HFF-Myc (cell line): ENCODE measurements at regions not wholly inside any gene's neighbourhood (a gene's known extent, or its start where the extent isn't known, plus 50 kb on each side); places are given as distances from the start of the nearest gene placed in this dataset.
"Not testable (repeated sequence)": the region's sequence is repeated elsewhere in the genome, so short reads cannot be mapped to it uniquely, and the experiment has no call there.

Source experiments
- DNase-seq: peaks from one replicate; pipeline ENCODE4 v3.0.0-alpha.2; 2011; ENCODE audit warnings: low read depth; ENCODE audit errors: extremely low read depth
- H3K4me3 ChIP-seq: replicated peaks from 2 replicates; pipeline ENCODE4 v1.5.1; 2011; ENCODE audit warnings: low read depth, mild to moderate bottlenecking, control low read depth, low read length
- TF ChIP-seq, protein P1 (sequence below): IDR thresholded peaks from 2 replicates; pipeline ENCODE4 v1.5.1; 2012; ENCODE audit warnings: mild to moderate bottlenecking, low read depth, low read length, control low read depth; ENCODE audit errors: missing control alignments

DNA sequence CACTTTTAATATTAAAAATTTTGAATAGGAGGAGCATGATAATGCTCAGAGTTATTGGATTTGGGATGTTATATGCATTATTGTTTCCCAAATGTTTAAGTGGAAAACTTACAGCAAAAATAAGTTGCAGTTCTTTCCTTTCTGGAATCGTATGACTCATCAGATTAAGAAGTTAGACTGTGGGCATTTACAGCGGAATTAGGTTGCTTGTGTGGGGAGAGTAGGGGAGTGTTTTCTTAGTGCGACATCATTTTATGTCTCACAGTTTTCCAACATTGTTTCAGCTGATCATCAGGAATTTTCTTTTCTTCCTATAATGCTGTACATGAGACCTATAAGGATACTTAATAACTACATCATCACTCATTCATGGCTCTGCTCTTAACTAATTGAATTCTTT lies 1631.8 kb downstream of the CDH8 start:
- DNase-seq = no peak
- H3K4me3 ChIP-seq = no peak overlapping the region
- TF ChIP-seq, protein P1, sequence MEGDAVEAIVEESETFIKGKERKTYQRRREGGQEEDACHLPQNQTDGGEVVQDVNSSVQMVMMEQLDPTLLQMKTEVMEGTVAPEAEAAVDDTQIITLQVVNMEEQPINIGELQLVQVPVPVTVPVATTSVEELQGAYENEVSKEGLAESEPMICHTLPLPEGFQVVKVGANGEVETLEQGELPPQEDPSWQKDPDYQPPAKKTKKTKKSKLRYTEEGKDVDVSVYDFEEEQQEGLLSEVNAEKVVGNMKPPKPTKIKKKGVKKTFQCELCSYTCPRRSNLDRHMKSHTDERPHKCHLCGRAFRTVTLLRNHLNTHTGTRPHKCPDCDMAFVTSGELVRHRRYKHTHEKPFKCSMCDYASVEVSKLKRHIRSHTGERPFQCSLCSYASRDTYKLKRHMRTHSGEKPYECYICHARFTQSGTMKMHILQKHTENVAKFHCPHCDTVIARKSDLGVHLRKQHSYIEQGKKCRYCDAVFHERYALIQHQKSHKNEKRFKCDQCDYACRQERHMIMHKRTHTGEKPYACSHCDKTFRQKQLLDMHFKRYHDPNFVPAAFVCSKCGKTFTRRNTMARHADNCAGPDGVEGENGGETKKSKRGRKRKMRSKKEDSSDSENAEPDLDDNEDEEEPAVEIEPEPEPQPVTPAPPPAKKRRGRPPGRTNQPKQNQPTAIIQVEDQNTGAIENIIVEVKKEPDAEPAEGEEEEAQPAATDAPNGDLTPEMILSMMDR = no peak

DNA sequence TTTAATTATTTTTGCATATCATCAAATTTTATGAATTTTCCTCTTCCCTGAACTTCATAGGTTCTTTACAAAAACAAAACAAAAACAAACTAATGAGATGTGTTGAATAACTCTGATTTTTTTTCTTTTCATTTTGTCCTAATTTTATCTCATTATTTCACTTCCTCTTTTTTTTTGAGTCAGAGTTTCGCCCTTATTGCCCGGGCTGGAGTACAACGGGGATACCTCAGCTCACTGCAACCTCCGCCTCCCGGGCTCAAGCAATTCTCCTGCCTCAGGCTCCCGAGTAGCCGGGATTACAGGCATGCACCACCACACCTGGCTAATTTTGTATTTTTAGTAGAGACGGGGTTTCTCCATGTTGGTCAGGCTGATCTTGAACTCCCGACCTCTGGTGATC lies 1633.3 kb downstream of the CDH8 start:
- H3K4me3 ChIP-seq, DNase-seq: not testable (repeated sequence)

DNA sequence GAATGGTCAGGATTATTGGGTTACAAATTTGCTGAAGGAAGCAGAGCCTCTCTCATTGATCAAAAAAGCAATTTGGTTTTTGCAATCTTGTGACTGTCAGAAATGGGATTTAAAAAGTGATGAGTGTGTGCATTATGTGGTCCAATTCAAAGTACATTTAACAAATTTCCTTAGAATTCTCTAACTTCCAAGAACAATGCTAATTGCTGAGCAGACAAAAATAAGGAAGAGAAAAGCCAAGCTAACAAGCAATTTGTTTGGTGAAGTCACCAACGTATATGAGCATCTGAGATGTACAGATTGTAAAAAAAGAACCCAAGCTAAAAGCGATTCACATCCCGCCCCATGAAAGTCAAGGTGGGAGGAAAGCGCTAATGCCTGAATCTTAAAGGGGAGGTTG lies 1643.9 kb downstream of the CDH8 start:
- no peak overlapping the region for H3K4me3 ChIP-seq
- no peak for DNase-seq
- TF ChIP-seq, protein P1 = no peak

DNA sequence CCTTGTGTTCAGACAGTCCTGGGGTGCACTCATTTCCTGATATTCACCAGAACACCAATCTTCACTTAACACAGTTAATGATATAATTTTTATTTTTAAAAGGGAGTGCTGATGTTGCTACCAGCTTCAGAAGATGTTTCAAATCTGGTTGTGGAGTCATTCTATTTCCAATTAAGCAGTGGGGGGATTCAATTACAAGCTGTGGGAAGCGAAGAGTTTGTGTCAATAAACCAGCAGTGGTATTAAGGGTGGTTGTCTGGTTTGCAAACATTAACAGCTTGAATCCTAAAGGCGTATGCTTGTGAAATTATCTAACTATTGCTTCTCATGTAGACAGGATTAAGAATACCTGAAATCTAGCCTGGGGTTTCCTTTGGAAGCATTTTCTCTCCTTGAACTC lies 1637.5 kb upstream of the GOT2 start:
- no peak overlapping the region for H3K4me3 ChIP-seq
- DNase-seq = no peak
- TF ChIP-seq, protein P1 = no peak

DNA sequence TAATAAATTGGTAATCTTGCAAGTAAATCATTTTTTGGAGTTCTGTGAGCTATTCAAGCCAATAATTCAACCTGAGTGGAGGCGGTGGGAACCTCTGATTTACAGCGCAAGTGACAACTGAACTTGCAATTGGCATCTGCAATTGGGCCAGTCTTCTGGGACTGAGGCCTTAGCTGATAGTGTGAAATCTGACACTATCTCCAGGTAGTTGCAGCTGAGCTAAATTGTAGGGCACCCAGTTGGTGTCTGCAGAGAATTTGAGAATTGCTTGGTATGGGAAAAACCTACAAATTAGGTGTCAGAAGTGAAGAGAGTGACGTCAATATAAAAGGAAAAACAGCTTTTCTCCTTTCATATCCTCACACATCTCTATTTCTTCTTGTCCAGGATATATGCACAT lies 1633.6 kb upstream of the GOT2 start:
- no peak for DNase-seq
- no peak overlapping the region for H3K4me3 ChIP-seq
- TF ChIP-seq, protein P1 = no peak

DNA sequence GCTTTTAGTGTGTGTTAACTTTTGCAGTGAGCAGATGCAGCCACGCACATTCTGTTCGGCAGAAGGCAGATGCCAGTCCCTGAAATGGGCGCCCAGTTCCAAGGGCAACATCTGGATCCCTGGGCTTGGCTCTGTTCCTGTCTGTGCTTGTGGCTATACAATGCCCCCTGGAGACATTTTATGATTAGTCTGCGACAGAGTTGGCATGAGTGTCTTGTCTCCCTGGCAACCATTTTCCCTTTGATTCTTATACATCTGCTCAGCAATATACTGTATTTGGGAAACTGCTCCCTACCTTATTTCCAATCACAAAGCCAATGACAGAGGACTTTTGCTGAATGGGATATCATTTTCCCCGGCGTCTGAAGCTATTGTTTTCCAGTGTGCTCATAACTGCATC lies 1629.5 kb upstream of the GOT2 start:
- TF ChIP-seq, protein P1 = no peak
- no peak for DNase-seq
- no peak overlapping the region for H3K4me3 ChIP-seq

DNA sequence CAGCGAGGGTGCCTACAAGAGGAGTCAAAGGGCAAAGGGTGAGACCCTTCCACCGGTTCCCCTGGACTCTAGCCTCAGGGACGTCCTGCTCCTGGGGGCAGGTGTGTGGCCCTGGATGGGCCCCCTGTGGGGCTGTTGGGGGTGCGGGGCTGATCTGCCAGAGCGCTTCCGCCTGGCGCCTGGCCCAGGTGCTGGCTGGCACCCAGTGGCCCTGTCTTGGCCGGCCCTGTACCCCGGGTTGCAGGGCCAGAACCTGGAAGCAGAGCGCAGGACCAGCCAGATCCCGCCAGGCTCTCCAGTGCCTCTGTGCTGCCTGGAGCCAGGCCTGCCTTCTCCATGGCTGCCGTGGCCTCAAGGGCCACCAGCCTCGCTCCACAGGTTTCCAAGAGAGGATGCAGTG lies 1625.8 kb upstream of the GOT2 start:
- not testable (repeated sequence) for DNase-seq

DNA sequence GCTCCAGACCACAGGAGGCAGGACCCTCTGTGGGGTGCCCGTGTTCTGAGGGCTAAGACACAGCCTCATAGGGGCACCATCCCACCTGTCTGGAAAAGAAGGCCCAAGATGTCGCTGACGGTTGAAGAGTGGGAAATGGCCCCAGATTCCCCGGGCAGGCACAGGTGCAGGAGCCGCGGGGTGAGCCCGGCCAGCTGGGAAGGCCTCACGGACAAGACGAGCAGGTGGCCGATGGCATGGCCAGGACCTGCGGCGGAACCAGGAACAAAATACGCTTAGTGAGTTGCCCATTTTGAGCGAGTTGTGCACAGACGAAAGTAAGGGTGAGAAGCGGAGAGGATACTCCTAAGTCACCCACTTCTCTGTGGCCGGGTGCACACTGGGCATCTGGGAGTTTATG lies 1625.3 kb upstream of the GOT2 start:
- H3K4me3 ChIP-seq, DNase-seq: not testable (repeated sequence)

More for the DNA sequence above, 1625.8 kb upstream of the GOT2 start:
- not testable (repeated sequence) for H3K4me3 ChIP-seq

DNA sequence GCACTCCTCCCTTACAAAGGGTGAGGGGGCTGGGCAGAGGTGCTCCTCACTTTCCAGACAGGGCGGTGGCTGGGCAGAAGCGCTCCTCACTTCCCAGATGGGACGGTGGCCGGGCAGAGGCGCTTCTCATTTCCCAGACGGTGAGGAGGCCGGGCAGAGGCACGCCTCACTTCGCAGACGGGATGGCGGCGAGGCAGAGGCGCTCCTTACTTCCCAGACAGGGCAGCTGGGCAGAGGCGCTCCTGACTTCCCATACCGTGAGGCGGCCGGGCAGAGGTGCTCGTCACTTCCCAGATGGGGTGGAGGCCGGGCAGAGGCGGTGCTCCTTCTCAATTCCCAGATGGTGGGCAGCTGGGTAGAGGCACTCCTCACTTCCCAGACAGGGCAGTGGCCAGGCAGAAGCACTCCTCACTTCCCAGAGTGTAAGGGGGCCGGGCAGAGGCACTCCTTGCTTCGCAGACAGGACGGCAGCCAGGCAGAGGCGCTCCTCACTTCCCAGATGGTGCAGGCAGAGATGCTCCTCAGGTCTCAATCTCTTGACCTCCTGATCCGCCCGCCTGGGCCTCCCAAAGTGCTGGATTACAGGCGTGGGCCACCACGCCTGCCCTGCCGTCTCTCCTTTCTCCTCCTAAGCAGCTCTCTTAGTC lies 1623.9 kb upstream of the GOT2 start:
- not testable (repeated sequence) for DNase-seq, H3K4me3 ChIP-seq
